ENCODE measurements at regions not wholly inside any gene's neighbourhood (a gene's known extent, or its start where the extent isn't known, plus 50 kb on each side); places are given as distances from the start of the nearest gene placed in this dataset.

DNA sequence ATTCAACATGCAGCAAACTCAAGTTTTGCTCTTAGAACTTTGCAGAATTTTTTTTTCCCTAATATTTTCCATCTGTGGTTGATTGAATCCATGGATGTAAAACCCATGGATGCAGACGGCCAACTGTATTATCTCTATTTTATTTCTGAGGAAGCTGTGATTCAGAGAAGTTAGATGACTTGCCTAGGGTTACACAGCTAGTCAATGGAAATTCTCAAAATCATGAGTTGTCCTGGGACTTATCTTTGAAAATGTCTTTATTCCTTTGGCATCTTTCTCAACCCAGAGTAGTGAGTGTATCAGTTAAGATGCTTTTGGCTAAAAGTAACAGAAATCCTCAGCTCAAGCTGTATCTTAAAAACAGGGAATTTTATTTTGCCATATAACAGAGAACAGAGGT is 107.9 kb upstream of the GALNT15 start:
- Histone ChIP-seq H3K4me2 (ENCODE audit: low read depth, low read length) (no peak overlapping the region; the same call in 1 of the 2 replicates), H2BK120ac (ENCODE audit: low read depth, low read length) (peak overlapping the region; percentile 95), H2BK15ac (ENCODE audit: low read depth, low read length) (peak overlapping the region; percentile 52), H3K56ac (ENCODE audit: extremely low read depth, insufficient read depth, low read length) (peak overlapping the region; percentile 90; the same call in 1 of the 2 replicates), H2BK5ac (ENCODE audit: low read depth, low read length, poor library complexity, severe bottlenecking) (peak overlapping the region; percentile 98), H3K9me1 (ENCODE audit: insufficient read depth, low read length) (peaks cover 37% of the 10 kb centered on the region), H4K5ac (ENCODE audit: low read depth, low read length) (peak overlapping the region; percentile 96), H3K4ac (ENCODE audit: low read depth, low read length) (peak overlapping the region; percentile 99), H2AK9ac (replicated peaks; ENCODE audit: low read depth, low read length, poor library complexity) (no peak overlapping the region), H2AFZ (replicated peaks; ENCODE audit: low read length, poor library complexity) (no peak overlapping the region), H4K20me1 (ENCODE audit: insufficient read depth, low read length) (no peaks in the 10 kb centered on the region), H3K9ac (ENCODE audit: low read depth, low read length) (no peak overlapping the region; the same call in 1 of the 2 replicates), H3K14ac (replicated peaks; ENCODE audit: low read depth, low read length) (peak overlapping the region; percentile 94), H3K27ac (ENCODE audit: insufficient read depth, low read length) (peak overlapping the region; percentile 54), H3K9me3 (ENCODE audit: control insufficient read depth, insufficient read depth, low read length) (no peaks in the 10 kb centered on the region), H3K36me3 (ENCODE audit: control insufficient read depth, insufficient read depth, low read length) (no peaks in the 10 kb centered on the region), H4K8ac (ENCODE audit: low read depth in 2 of 2, low read length in 2 of 2) (peak overlapping the region; percentile 81 to 93), H3K4me1 (ENCODE audit: control insufficient read depth, insufficient read depth, low read length) (peaks cover 34% of the 10 kb centered on the region), H2AK5ac (ENCODE audit: low read depth, low read length) (peak overlapping the region; percentile 94), H3K18ac (ENCODE audit: low read depth, low read length) (peak overlapping the region; percentile 92; the same call in 1 of the 2 replicates), H3K27me3 (ENCODE audit: control insufficient read depth, insufficient read depth, low read length) (no peaks in the 10 kb centered on the region), H2BK20ac (ENCODE audit: low read depth, low read length) (peak overlapping the region; percentile 97), H3K79me1 (ENCODE audit: low read depth in 1 of 2, low read length in 2 of 2) (peaks cover 4 to 36% of the 10 kb centered on the region in 2 experiments; a peak in 3 of 4 replicates), H4K91ac (ENCODE audit: insufficient read depth, low read depth, low read length) (peak overlapping the region; percentile 98), H3K23ac (ENCODE audit: low read depth, low read length) (peak overlapping the region; percentile 77), H3K4me3 (ENCODE audit: insufficient read depth, low read depth, low read length) (no peak overlapping the region)
- ATAC-seq (ENCODE audit: low read depth), result no peak
- TF ChIP-seq BHLHE40 (IDR thresholded peaks at IDR 0.05; ENCODE audit: low read depth, low read length), result no peak
- no peak for TF ChIP-seq SMC3 (IDR thresholded peaks at IDR 0.05; ENCODE audit: low read depth, low read length)
- no peak for TF ChIP-seq MXI1 (IDR thresholded peaks at IDR 0.05; ENCODE audit: borderline replicate concordance, low read depth, low read length)
- TF ChIP-seq CEBPB (IDR thresholded peaks at IDR 0.05; ENCODE audit: low read depth, low read length), result no peak
- TF ChIP-seq, protein P1, sequence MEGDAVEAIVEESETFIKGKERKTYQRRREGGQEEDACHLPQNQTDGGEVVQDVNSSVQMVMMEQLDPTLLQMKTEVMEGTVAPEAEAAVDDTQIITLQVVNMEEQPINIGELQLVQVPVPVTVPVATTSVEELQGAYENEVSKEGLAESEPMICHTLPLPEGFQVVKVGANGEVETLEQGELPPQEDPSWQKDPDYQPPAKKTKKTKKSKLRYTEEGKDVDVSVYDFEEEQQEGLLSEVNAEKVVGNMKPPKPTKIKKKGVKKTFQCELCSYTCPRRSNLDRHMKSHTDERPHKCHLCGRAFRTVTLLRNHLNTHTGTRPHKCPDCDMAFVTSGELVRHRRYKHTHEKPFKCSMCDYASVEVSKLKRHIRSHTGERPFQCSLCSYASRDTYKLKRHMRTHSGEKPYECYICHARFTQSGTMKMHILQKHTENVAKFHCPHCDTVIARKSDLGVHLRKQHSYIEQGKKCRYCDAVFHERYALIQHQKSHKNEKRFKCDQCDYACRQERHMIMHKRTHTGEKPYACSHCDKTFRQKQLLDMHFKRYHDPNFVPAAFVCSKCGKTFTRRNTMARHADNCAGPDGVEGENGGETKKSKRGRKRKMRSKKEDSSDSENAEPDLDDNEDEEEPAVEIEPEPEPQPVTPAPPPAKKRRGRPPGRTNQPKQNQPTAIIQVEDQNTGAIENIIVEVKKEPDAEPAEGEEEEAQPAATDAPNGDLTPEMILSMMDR (conservative IDR thresholded peaks at IDR 0.05; ENCODE audit: low read depth, low read length), result no peak
- no peak for TF ChIP-seq MAFK (IDR thresholded peaks at IDR 0.05; ENCODE audit: low read depth, low read length)
- no peak for TF ChIP-seq RFX5 (IDR thresholded peaks at IDR 0.05; ENCODE audit: low read depth, low read length)
- TF ChIP-seq MAZ (IDR thresholded peaks at IDR 0.05; ENCODE audit: borderline replicate concordance, low read depth, low read length), result no peak
- TF ChIP-seq RCOR1 (IDR thresholded peaks at IDR 0.05; ENCODE audit: insufficient replicate concordance, low read length), result no peak
- TF ChIP-seq CHD1 (IDR thresholded peaks at IDR 0.05; ENCODE audit: low read depth, low read length), result no peak
- TF ChIP-seq, protein P2, sequence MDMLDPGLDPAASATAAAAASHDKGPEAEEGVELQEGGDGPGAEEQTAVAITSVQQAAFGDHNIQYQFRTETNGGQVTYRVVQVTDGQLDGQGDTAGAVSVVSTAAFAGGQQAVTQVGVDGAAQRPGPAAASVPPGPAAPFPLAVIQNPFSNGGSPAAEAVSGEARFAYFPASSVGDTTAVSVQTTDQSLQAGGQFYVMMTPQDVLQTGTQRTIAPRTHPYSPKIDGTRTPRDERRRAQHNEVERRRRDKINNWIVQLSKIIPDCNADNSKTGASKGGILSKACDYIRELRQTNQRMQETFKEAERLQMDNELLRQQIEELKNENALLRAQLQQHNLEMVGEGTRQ (IDR thresholded peaks at IDR 0.05; ENCODE audit: low read depth, low read length), result no peak
- no peak for TF ChIP-seq FOS (IDR thresholded peaks at IDR 0.05; ENCODE audit: low read depth, low read length)
- TF ChIP-seq RAD21 (IDR thresholded peaks at IDR 0.05; ENCODE audit: low read length), result no peak
- POLR2A ChIA-PET (ENCODE audit: unreplicated experiment), result interaction anchor here (0.6 kb wide), 1 partner anchor 211 kb away, joined by 3 read pairs; no protein-coding TSS in a partner anchor
- in situ Hi-C loops (cut with MboI; ENCODE audit: low sequenced_read_pairs), result loop anchor here (25.0 kb wide), 1 partner anchor 429 kb away; no protein-coding TSS in a partner anchor
- dilution Hi-C loops (cut with HindIII; ENCODE audit: low sequenced_read_pairs, unreplicated experiment), result no loop called here
- intact Hi-C loops (cut with micrococcal nuclease), result no loop called here
- CTCF ChIA-PET, result no interaction called here
- BruUV-seq (replicated peaks), result no TSS peak
- WGBS, 2 experiments (ENCODE audit: extremely low coverage in 2 of 2, insufficient read length in 1 of 2), result no CpG with 5 or more reads among the region's 1 CpG
- DNase-seq, result no peak

All from IMR-90 (cell line).